Muscle layer of duodenum (tissue), 2 donors: ENCODE measurements at regions not wholly inside any gene's neighbourhood (a gene's known extent, or its start where the extent isn't known, plus 50 kb on each side); places are given as distances from the start of the nearest gene placed in this dataset.

Experiments used
- H3K27ac ChIP-seq: one replicate; pipeline ENCODE4 v1.7.0; 2013; ENCODE audit warnings: mild to moderate bottlenecking, low read length
- H3K27me3 ChIP-seq: one replicate; pipeline ENCODE4 v1.7.0; 2013; ENCODE audit warnings: low read depth, mild to moderate bottlenecking, control low read depth, low read length
- H3K36me3 ChIP-seq, 2 donors: one replicate each; pipeline ENCODE4 v1.7.0; 2013; ENCODE audit warnings: low read length in 2 of 2, control low read depth in 1 of 2, mild to moderate bottlenecking in 1 of 2; ENCODE audit not compliant: insufficient read depth in 2 of 2, control insufficient read depth in 1 of 2
- H3K4me1 ChIP-seq, 2 donors: one replicate each; pipeline ENCODE4 v1.7.0; 2013; ENCODE audit warnings: low read length in 2 of 2, mild to moderate bottlenecking in 2 of 2, control low read depth in 1 of 2, moderate library complexity in 1 of 2; ENCODE audit not compliant: insufficient read depth in 2 of 2, control insufficient read depth in 1 of 2
- H3K4me3 ChIP-seq, 2 donors: one replicate each; pipeline ENCODE4 v1.7.0; 2013; ENCODE audit warnings: low read length in 2 of 2, low read depth in 1 of 2, mild to moderate bottlenecking in 1 of 2
- H3K9me3 ChIP-seq, 2 donors: one replicate each; pipeline ENCODE4 v1.7.0; 2013; ENCODE audit warnings: low read length in 2 of 2, control low read depth in 1 of 2, mild to moderate bottlenecking in 1 of 2; ENCODE audit not compliant: control insufficient read depth in 1 of 2
- donor health status: healthy.

DNA sequence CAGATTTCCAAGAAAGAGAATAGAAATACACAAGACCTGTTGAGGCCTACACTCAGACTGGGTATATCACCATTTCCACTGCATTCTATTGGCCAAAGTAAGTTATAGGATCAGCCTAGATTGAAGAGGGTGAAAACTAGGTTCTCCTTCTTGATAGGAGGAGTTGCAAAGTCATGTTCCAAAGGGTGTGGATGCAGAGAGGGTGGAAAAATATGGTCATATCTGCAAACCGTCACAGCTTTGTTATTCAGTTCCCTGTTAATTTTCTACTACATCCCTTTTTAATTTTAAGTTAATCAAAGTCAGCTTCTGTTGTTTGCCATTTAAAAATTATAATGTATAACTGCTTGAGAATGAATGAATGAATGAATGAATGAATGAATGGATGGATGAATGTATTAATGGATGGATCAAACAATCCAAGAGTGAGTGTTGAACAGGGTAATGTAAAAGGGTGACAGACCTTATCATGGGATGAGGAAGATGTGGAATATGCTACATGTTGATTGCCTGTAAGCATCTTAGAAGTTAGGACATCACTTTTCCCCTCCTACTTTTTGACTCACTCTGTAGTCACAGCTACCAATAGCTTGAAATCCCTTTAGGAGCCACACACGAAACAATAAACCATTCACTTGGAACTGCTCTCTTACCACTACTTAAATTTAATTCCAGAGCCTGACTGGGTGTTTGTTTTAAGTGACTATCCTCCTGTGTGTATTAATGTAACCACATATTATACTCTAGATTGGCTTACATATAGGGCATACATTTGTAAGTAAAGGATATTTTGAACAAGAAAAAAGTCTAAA is 121.5 kb downstream of the CCDC34 start:
- Histone ChIP-seq H3K27ac (no peak overlapping the region), H3K27me3 (no peaks in the 10 kb centered on the region), H3K4me3 (no peak overlapping the region), H3K9me3 (no peaks in the 10 kb centered on the region), H3K36me3 (no peaks in the 10 kb centered on the region), H3K4me1 (no peaks in the 10 kb centered on the region)

DNA sequence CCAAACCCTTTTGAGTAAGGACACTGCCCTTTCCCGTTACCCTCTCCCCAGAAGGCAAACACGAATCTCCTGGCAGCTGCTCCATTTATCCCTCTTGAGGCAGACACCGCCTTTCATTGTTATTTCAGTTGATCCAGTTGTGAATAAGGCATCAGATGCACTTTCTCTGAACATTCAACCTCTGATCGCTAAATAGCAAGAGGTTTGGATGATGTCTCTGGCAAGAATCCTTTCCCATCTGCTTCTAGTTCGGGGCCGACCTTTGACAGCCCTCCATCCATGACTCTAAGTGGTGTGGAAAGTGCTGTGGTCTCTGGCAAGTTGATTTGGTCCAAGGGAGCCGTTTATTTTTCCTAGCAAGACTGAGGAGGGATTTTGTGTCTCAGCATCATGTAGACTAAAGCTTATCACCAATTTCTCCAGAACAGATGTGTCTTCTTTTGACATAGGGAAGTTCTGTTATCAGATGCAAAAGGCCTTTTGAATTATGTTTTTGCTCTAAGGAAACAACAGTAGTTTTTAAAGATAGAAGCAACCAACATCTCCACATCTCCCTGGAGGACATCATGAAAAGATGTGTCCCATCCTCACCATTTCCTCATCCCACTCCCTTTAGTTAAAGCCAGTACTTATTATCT is 123.6 kb downstream of the CCDC34 start:
- Histone ChIP-seq H3K27me3 (no peaks in the 10 kb centered on the region), H3K9me3 (no peaks in the 10 kb centered on the region), H3K4me1 (no peaks in the 10 kb centered on the region), H3K27ac (no peak overlapping the region), H3K4me3 (no peak overlapping the region), H3K36me3 (no peaks in the 10 kb centered on the region)

DNA sequence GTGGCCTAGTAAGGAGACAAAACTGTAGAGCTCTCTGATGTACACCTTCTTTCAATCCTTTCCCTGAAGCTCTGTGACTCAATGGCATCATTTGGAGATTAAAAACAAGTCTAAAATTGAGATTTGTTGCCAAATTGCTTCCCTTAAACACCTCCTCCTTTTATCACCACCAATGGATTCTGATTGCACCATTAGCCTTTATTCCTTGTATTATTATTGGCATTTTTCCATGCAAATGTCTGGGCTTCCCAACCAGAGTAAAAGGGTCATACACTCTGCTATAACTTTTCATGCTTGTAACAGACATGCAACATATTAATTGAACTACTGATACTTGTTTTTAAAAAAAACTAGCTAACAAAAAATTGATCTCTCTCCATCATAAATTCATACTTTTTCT is 124.2 kb downstream of the CCDC34 start:
- Histone ChIP-seq H3K9me3 (no peaks in the 10 kb centered on the region), H3K27ac (no peak overlapping the region), H3K27me3 (no peaks in the 10 kb centered on the region), H3K36me3 (no peaks in the 10 kb centered on the region), H3K4me1 (no peaks in the 10 kb centered on the region), H3K4me3 (no peak overlapping the region)

DNA sequence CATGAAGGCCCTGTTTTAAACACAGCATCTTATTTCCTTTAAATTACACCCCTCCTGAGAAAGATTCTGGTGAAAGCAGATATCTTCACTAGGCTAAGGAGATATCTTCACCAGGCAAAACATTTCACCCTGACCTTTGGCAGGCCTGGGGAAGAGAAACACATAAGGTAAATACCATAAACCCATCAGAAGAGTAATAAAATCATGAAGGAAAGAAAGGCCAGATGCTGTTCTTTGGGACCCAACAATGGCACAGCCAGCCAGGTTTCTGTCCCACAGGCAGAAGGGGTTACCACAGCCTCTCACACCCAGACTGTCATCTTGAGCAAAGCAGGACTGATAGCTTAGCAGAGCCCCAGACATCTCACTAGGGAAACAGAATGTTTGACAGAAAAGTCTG is 125.4 kb downstream of the CCDC34 start:
- Histone ChIP-seq H3K27me3 (no peaks in the 10 kb centered on the region), H3K36me3 (no peaks in the 10 kb centered on the region), H3K4me1 (no peaks in the 10 kb centered on the region), H3K9me3 (no peaks in the 10 kb centered on the region), H3K4me3 (no peak overlapping the region), H3K27ac (no peak overlapping the region)

DNA sequence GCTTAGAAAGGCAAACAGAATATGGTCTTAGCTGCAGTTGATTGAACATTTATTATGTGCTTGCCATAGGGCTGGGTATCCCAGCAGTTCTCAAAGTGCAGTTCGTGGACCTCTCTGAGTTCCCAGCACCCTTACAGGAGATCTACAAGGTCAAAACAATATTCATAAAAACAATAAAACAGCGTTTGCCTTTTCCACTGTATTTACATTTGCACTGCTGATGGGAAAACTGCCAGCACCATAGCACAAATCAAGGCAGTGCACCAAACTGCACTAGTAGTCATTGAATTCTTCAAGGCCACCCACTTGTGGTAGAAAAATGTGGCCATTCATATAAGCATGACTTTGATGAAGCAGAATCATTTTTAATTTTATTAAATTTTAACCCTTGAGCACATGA is 128.1 kb downstream of the CCDC34 start:
- Histone ChIP-seq H3K9me3 (no peaks in the 10 kb centered on the region), H3K27ac (no peak overlapping the region)

DNA sequence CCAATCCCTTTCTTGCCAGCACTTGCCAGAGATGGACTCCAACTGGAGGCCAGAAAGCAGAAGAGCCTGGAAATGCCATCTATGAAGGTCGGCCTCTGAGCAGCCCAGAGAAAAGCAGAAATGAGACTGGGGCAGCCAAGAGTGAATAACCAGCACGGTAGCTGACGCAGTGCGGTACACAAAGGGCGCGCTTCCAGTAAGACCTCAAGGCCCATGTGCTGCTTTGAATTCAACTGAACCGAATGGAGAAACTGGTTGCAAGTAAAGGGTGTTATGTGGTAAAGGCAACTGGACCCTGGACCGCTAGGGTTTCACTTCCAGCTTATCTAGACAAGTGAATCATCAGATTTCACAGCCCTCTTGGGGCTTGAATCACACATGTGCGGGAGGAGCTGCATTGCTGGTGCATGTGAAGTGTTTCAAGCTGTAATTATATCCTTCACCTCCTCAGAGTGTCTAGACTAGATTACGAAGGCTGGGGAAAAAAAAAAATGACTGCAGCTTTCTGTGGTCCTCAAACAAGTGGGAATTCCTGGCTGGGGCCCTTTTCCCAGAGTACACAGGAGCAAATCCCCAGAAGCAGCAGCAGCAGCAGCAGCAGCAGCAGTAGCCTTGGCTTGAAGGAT is 128.9 kb downstream of the CCDC34 start:
- H3K9me3 ChIP-seq: no peaks in the 10 kb centered on the region
- no peak overlapping the region for H3K27ac ChIP-seq
- no peaks in the 10 kb centered on the region for H3K4me1 ChIP-seq
- H3K4me3 ChIP-seq: no peak overlapping the region
- H3K27me3 ChIP-seq: no peaks in the 10 kb centered on the region
- H3K36me3 ChIP-seq: no peaks in the 10 kb centered on the region

More for the DNA sequence above, 128.1 kb downstream of the CCDC34 start:
- no peaks in the 10 kb centered on the region for H3K36me3 ChIP-seq
- H3K4me1 ChIP-seq: no peaks in the 10 kb centered on the region
- H3K27me3 ChIP-seq: no peaks in the 10 kb centered on the region
- no peak overlapping the region for H3K4me3 ChIP-seq

DNA sequence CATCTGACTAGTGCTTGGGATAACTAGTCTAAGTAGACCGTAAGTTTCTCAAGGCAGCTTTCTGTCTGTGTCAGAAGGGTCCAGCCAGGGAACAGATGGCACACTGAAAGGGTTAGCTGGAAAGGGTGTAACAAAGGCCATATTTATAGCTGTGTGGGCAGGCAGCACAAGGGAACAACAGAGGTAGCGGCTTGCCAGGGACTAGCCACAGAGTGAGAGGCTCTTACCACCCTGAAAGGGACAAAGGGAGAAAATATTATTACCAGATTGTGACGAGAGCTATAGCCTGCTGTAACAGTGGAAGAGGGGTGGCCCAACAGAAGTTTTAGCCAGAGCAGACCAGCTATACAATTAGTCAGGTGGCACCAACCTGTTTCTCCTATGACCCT is 129.4 kb downstream of the CCDC34 start:
- no peak overlapping the region for H3K4me3 ChIP-seq
- no peak overlapping the region for H3K27ac ChIP-seq

DNA sequence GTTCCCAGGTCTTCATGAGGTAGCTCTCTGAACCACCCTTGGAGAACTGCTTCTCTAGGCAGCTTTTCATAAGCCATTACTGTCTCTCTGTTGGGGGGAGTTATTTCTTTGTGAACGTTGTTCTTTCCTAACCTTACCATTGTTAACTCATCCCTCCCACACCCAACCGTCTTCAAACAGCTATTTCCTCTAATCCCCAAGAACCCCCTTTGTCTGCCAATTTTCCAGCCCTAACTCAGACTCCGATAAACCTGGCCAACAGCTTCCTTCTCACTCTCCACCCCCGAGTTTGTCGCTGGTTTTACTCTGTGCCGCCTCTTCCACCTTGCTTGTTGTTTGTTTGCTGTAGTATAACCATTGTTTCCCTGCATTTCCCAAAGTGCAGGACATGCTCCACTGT is 131.5 kb downstream of the CCDC34 start:
- Histone ChIP-seq H3K4me3 (no peak overlapping the region), H3K36me3 (no peaks in the 10 kb centered on the region), H3K4me1 (no peaks in the 10 kb centered on the region), H3K27me3 (no peaks in the 10 kb centered on the region), H3K27ac (no peak overlapping the region), H3K9me3 (no peaks in the 10 kb centered on the region)

More for the DNA sequence above, 129.4 kb downstream of the CCDC34 start:
- no peaks in the 10 kb centered on the region for H3K27me3 ChIP-seq
- H3K36me3 ChIP-seq: no peaks in the 10 kb centered on the region
- H3K4me1 ChIP-seq: no peaks in the 10 kb centered on the region
- H3K9me3 ChIP-seq: no peaks in the 10 kb centered on the region

DNA sequence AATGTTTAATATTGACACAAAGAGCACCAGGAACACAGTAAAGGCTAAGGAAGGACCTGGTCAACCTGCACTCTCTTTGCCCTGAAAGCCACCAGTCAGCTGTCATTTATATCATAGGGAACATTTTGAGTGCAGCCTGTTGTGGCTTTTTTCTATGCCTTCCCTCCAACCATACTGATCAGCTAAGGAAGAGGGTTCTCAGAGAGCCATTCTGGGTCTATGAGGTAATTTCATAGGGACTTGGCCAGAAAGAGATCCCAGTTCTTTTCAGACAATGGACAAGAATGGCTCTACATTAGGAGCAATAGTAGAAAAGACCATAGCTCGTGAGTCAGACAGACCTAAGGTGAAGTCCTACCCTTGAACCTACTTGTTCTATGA is 132.8 kb downstream of the CCDC34 start:
- no peaks in the 10 kb centered on the region for H3K36me3 ChIP-seq
- no peaks in the 10 kb centered on the region for H3K4me1 ChIP-seq
- no peak overlapping the region for H3K27ac ChIP-seq

DNA sequence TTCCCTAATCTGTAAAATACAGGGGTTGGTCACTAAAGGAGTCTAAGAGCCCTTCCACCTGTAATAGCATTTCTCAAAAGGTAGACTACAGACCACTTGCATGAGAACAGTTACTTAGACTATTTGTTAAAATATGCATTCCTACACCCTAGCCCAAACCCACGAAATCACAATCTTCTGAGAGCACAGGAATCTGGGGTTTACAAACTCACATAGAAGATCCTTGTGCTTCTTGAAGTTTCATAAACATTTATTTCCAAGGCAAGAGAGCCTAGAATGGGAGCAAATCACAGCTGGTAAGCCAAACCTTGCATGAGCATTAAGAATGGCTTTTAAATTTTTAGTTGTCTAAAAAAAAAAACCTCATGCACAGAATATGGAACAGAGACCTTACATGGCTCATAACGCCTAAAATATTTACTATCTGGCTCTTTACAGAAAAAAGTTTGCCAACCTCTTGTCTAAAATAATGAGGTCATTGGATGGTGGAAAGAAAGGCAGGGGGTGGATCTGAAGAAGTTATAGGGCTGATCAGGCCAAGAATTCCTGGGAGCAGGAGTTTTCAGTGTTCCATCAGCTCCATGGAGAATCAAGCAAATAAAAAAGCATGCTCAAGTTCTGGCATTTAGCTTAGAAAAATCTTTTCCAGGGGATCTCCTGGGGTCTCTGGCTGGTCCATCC is 133.4 kb downstream of the CCDC34 start:
- Histone ChIP-seq H3K4me3 (no peak overlapping the region), H3K27ac (no peak overlapping the region), H3K4me1 (no peaks in the 10 kb centered on the region), H3K27me3 (no peaks in the 10 kb centered on the region), H3K36me3 (no peaks in the 10 kb centered on the region), H3K9me3 (no peaks in the 10 kb centered on the region)

More for the DNA sequence above, 132.8 kb downstream of the CCDC34 start:
- no peaks in the 10 kb centered on the region for H3K27me3 ChIP-seq
- no peak overlapping the region for H3K4me3 ChIP-seq
- no peaks in the 10 kb centered on the region for H3K9me3 ChIP-seq

DNA sequence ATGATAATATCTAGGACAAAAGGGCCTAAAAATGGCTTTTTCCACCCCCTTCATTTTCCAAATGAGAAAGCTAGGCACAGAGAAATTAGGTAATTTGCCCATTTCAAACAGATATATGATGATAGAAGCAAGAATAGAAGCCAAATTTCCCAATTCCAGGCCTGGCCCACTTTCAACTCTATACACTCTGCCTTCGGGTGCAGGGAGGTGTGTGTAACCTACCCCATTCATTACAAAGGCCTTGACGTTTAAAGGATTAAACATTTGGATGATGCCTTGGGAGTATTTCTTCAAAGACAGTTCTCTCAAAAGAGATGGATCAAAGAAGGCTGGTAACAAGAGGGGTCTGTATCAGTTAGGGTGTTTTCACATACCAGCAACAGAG is 134.1 kb downstream of the CCDC34 start:
- Histone ChIP-seq H3K4me1 (no peaks in the 10 kb centered on the region), H3K9me3 (no peaks in the 10 kb centered on the region), H3K27me3 (no peaks in the 10 kb centered on the region), H3K4me3 (no peak overlapping the region), H3K36me3 (no peaks in the 10 kb centered on the region), H3K27ac (no peak overlapping the region)
